ENCODE measurements at regions not wholly inside any gene's neighbourhood (a gene's known extent, or its start where the extent isn't known, plus 50 kb on each side); places are given as distances from the start of the nearest gene placed in this dataset.

DNA sequence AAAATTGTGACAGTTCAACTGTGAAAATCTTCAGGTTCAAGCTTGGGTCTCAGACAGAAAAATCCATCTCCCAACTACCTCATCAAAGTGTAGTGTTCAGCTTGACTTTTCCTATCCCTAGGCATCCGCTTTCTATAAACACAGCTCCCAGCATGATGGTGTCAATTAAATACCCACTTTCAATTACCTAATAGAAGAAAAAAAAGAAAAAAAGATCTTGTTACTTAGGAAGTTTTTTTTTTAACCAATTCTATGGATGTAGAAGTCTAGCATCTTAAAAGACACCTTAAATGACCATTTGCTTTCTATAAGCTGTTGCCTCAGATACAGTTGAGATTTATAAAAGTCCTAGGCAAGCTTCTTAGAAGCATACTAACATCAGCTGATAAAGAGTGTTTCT lies 244.1 kb upstream of the MTNR1B start:
- DNase-seq = no peak

DNA sequence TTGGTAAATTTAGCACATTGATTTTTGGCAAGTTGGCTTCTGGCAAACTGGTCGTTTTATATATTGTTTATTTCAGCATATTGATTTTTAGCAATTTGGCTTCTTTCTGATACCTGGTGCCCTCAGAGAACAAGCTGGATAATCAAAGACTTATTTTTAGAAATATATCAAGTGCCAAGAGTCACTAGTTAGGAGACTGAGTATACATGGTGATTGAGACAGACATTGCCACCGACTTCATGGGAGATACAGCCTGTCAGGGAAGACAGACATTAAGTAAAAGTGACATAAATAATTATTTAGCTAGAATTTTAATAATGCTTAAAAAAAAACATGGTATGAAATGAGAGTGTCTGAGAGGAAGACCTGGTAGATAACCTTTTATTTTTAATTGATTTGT lies 242.3 kb upstream of the MTNR1B start:
- no peak for DNase-seq

DNA sequence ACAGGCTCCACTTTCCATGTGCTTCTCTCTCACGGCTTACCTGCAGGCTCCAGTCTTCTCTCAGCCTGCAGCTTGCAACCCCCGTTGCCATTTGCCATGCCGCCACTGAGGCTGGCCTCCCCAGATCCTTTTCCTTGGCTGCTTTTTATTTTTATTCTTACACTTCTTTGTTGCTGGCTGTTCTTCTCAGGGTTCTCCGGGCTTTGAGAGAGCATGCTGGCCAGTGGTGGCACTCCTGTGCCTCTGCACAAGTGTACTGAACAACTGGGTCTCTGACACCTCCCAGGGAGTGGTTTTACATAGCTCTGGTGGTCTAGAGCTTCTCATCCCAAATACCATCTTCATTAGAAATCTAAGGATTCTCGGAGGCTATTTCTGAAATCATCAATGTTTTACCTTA lies 241.7 kb upstream of the MTNR1B start:
- no peak for DNase-seq

DNA sequence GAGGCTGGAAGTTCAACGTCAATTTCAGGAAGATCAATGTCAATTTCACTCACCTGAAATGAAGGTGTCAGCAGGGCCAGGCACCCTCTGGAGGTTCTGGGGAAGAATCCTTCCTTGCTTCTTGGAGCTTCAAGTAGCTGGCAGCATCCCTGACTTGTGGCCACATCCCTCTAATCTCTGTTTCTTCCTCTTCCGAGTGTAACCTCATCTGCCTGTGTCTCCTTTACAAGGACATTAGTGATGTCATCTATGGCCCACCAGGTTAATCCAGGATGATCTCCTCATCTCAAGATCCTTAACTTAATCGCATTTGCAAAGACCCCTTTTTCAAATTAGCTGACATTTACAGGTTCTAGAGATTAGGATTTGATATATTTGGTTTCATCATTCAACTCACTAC lies 240.8 kb upstream of the MTNR1B start:
- no peak for DNase-seq

DNA sequence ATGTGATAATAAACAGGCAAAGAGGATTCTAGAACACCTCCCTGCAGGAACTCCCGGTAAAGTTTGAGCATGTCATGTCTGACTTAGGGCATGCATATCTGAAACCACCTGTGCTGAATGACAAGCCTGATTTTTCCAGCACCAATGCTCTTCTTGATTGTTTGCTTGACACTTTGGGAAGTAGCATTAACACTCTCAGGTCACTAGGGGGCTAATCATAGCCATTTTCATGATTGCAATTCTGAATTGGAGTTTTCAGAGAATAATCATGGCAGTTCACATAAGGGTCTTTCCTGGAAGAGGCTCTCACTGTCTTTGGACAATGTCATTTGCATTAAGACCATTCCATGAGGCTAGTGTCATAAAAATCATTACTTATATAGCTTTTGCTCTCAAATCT lies 234.4 kb upstream of the MTNR1B start:
- DNase-seq = no peak

DNA sequence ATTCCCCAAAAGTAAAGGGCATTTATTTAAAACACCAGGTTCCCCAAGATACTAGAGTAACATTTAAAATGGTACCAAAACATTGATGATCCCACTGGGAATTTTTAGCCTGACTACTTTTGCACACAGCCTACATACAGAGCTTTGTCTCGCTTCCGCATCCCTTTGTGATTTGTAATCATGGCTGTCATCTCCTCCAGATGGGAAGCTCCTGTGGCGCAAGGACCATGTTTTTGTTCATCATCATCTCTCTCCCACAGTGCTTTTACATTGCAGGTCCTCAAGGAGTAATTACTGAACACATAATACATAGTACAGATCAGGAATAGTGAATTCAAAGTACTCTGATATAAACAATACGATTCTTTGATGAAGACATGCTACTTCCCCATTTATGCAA lies 231.2 kb upstream of the MTNR1B start:
- DNase-seq = no peak

DNA sequence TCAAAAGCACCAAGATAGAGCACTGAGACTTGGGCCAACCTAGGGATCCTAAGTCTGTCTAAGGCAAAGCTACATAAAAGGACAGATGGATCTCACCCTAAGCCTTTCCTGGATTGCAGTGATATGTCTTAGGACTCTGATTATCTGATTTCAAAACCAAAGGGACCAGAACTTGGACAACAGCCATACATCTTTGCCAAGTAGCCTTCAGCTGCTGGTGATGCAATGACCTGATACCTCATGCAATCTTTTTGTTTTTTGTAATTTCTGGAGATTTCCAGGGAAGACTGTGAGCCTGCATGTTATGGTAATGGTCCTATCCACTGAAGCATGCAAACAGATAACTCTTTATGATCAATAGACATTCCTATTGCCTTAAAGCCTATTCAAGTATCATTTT lies 230.4 kb upstream of the MTNR1B start:
- DNase-seq = no peak

DNA sequence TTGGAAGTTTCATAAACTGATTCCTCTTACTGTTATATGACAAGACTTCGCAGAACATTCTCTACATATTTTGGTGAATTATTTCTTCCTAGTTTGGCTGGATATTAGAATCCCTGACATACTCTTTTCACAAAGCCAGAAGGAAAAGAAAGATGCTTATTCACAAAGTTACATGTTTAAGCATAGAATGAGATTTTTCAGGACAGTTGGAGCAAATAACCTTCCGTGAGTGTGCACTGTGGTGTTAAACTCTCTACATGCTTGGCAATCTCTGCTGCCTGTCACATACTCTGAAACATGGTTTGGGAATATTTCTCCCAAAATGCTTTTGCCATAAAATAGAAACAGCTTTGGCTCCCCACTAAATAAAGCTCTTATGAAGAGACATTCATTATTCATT lies 230.0 kb upstream of the MTNR1B start:
- DNase-seq = no peak

DNA sequence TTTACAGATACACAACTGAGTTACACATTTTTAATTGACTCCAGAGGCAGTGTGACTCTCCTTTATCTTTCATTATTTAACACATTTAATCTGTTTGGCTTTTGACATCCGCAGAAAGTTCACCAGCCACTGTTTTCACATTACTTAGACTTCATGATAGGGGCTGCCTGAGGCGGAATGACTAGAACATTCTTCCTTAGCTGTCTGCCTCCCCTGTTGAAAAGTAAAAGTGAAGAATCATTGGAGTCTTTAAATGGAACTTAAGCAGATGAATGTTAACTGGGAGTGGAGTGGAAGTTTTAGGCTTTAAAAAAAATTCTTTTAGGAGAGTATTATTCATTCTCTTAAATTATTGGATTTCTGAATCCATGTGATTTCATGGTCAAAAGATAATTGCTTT lies 229.2 kb upstream of the MTNR1B start:
- no peak for DNase-seq

DNA sequence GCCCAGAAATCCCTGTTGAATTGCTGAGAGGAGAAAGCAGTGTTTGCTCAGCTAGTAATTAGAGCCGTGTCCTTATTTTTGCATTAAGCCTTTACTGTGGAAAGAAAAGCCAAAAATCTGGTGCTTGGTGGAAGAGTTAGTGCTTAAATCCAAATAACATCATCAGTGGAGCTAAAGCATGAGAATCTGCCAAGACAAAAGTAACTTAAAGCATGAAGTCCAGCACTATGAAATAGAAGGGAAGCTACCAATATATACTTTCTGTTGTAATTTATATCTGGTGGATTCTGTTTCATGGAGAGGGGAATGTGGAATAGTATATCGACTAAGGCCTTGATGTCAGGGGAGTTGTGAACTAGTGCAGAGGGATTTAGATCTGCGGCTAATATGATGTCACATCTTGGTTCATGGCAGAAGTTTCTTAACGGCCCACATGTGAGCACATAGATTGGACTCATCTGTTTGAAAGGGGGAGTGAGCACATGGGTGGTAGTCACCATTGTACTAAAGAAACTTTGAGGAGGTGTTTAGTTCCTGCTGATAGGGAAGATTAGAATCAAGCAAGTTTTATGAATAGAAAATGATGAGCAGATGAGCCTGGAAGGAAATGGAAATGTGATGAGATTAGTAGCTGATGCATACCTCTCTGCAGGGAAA lies 224.4 kb upstream of the MTNR1B start:
- no peak for DNase-seq

DNA sequence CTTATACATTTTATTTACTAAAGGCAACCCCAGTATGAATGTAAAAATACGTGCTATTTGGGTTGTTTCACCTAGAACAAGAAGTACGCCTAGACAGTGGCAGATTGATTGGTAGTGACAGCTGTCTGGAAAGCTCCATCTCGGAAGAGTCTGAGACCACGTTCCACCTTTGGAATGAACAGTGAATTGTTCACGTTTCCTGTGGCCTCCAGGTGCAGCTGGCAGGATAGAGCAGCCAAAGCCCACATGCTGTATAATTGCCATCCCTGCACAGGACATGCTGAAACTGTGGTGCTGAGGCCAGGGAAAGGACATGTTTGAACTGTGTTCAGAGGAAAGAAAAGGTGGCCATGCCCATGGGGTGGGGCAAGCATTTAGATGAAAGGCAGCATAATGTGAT lies 218.7 kb upstream of the MTNR1B start:
- no peak for DNase-seq

DNA sequence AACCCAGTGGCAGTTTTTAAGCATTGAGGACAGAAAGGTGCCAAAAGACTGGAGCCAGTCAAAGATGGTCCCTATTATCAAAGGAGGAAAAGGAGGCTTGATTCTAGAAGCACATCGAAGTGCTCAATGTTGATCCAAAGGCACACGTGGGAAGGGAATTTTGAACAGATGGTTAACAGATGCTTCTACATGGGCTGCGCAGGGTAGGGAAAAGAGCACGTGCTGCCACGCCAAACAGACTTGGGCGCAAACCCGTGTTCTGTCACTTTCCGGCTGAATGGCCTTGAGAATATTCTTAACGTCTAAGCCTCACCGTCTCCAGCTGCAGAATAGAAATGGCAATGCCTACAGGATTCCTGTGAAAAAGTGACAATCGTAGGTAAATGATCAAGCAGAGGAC lies 217.9 kb upstream of the MTNR1B start:
- no peak for DNase-seq

DNA sequence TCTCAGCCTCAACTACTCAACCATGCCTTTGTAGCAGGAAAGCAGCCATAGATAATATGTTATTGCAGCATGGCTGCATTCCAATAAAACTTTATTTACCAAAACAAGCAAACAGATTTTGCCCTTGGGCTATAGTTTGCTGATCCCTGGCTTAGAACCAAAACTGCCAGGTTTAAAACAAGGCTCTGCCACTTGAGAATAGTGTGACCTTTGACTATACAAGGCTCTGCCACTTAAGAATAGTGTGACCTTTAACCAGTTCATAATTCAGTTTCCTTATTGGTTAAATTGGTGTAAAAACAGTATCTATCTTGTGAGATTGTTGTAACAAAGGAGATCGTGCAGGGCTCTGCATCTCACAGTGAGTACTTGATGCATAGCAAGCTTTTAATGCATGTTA lies 217.3 kb upstream of the MTNR1B start:
- DNase-seq = no peak

DNA sequence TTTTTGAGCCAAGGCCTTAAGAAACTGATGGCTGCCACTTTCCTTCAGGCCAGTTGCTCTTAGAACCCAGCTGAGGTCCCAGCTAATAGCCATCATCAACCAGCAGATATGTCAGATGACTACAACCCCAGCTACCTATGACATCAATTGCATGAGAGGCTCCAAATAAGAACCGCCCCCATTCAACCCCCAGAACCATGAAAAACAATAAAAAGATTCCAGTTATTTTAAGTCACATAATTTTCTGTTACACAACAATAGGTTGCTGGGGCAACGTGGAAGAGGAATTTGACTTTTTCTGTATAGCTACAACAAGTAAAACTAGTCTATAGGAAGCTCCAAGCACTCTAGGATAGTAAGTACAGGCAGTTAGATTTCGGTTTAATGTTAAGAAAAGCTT lies 216.3 kb upstream of the MTNR1B start:
- DNase-seq = no peak

DNA sequence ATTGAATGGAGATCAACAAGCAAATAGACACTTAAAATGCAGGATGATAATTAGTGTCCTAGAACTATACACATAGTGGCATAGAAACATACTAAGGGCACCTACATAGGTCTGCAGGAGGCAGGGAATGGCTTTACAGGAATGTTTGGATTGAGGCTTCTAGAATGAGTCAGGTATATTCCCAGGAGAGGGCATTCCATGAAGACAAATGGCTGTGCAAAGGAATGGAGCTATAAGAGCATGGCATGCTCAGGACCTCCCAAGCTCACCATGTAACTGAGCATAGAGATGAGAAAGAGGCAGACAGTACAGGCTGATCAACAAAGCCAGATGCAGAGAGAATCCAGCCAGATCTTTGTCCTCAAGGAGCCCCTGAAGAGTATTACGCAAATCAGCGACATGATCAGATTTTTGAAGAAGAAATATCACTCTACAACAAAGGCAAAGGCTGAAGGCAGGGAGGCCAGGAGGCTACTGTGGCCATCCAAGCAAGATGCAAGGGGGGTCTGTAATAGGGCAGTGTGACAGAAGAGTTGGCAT lies 211.1 kb upstream of the MTNR1B start:
- DNase-seq = no peak

DNA sequence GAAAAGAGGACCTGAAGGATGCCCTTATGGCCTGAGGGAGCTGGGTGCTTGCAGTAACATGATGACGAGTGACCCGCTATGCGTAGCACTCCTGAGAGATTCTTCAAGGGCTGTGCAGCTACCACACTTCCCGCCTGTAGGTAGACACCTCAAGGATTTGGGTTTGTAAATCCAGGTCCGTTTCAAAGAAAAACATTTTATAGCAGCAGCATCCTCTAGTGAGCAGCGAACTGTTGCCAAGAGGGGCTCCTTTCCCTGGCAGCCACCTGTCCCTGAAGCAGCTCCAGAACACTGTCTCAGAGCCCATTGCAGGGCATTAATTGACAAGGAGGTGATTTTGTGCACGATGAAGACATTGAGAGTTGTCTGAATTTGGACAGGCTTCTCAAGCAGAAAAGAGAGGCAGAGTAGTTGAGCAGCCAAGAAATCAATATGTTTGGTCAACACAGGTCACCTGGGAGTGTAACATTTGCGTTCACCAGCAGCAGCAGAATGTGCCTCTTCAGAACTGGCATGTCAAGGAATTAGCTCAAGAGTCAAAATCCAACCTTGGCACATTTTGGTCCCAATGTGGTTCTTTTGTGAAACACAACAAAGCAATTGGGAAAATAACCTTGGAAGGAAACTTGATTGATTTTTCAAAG lies 209.8 kb upstream of the MTNR1B start:
- no peak for DNase-seq

DNA sequence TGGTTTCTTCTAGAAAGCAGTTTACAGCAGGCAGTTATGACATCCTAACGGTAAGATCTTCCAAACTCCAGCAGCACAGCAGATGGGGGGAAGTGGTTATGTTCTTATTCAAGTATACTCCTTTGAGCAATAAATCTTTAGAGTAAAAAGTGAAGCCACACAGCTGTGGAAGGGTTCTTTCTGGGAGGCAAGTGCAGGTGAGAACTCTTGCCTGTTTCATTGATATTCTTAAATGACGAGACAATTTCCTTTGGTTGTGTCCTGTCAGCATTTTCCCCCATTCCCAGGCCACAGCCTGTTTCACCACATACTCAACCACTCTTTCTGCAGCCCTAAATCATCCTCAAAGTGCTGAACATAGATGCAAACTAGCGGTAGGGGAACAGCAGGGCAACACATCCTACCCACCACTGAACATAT lies 207.3 kb upstream of the MTNR1B start:
- DNase-seq = no peak

DNA sequence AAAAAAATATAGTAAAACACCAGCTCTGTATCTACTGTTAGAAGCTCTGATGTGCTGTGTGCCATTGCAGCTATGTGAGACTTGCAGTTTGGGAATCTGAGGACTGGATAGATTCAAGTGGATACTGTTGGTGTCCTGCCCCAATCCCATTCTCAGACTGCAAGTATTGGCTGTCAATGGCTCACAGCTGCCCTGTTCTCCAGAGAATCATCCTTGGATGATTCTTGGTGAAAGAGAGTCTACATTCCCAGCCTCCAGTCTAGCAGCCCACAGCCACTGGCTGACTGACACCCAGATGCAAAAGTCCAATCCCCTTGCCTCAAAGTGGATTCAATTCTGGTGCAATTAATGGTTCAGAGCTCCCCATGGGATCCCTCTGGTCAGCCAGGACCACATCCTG lies 206.1 kb upstream of the MTNR1B start:
- DNase-seq = no peak

DNA sequence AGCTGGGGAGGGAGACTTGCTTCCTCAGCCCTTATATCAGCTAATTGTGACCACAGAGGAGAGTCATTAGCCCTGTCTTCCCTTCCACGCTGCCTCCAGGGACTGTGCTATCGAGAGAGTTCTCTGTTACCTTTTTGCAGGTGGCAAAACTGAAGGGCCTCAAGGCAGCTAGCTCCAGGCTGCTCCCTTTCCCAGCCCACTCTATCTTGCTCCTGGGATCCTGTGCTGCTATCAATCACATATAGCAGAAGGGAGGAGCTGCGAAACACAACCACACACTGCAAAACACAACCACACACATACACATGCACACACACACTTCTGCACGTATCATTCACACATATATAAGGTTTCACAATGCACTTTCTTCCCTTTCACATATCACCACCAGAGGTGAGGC lies 205.3 kb upstream of the MTNR1B start:
- DNase-seq = no peak

DNA sequence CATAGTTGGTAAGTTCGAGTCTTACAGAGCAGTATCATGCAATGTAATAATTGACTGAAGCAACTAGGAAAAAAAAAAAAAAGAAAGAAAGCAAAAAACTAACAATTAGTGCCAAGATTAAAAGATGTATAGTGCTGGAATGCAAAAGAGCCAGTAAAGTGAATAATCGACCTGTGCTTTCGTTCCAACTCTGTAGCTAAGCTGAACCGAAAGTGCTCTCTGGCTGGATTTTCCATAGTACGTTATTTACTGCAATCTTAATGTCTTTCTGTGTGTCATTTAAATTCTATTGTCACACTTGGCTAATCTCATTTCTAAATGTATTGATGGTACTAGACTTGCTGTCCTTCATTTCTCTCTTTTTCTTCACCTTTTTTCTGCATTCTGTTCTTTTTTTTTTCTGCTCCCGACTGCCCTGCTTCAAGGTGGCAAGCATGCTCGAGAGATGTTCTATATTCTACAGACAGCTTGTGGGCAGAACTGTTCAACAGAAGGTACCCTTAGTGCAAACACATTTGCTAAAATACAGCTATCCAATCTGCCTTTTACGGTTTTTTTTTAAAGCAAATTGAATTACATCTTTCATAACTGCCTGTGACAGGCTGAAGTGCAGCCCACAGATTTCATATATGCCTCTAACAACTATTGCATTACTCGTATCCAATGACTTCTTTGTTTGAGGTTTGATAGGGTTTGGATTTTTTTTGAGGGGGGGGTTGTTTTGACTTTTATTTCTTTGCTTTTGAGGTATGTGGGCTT lies 204.2 kb upstream of the MTNR1B start:
- no peak for DNase-seq

DNA sequence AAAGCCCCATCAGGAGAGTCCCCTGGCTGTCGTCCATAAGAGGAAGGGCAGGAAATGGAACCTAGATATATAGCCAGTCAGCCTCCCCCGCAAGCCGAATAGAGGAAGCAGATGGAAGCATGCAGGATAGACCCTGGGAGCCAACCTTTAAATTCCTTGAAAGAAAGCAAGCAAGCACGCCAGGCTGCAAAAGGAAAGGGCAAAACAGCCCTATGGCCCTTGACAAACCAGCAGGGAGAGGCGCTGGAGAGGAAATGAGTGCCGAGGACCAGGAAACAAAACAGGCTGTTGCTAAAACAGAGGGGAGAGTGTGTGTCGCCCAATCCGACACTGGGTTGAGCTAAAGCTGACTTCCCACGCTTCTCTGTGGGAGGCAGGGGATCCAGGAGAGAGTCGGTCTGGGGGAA lies 203.5 kb upstream of the MTNR1B start:
- no peak for DNase-seq

DNA sequence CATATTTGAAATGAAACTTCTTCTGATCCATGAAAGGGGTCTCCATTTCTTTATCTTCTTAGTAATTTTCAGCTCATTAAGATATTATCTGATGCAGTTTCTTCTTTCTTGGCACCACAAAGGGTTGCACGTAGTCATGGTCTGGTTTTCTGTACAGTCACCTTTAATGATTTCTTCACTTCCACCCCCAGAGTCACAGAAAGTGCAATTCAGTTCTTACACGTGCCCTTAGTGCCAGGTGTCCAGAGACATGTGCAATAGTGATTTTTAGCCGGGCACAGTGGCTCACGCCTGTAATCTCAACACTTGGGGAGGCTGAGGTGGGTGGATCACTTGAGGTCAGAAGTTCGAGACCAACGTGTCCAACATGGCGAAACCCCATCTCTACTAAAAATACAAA lies 202.8 kb upstream of the MTNR1B start:
- no peak for DNase-seq

DNA sequence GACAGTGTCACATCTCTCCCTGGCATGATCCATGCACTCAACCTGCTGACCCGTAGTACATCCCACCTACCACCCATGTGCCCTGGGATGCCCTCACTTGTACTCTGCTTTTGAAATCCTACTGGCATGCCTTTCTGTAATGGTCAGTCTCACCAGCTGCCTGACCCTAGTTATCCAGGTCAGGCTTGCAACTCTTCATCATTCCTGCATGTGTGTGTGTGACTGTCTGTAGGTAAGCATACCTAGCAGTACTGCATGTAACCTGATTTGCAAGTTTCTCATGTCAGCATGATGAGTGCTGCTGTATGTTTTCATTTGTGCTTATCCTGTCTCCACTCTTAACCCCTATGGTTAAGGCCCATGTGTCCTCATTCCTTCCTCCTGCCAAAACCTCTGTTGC lies 202.0 kb upstream of the MTNR1B start:
- no peak for DNase-seq

Measured in CD4-positive, alpha-beta T cell treated with Interferon alpha-2 for 1 hour (primary cell).